HG02571 (cell line): ENCODE measurements at regions not wholly inside any gene's neighbourhood (a gene's known extent, or its start where the extent isn't known, plus 50 kb on each side); places are given as distances from the start of the nearest gene placed in this dataset.

Experiments
- ATAC-seq: cut with Tn5 transposase; IDR thresholded peaks from one replicate; pipeline ENCODE4 v1.9.1; 2021; ENCODE audit warnings: mild to moderate bottlenecking, moderate library complexity; ENCODE audit not compliant: unreplicated experiment

DNA sequence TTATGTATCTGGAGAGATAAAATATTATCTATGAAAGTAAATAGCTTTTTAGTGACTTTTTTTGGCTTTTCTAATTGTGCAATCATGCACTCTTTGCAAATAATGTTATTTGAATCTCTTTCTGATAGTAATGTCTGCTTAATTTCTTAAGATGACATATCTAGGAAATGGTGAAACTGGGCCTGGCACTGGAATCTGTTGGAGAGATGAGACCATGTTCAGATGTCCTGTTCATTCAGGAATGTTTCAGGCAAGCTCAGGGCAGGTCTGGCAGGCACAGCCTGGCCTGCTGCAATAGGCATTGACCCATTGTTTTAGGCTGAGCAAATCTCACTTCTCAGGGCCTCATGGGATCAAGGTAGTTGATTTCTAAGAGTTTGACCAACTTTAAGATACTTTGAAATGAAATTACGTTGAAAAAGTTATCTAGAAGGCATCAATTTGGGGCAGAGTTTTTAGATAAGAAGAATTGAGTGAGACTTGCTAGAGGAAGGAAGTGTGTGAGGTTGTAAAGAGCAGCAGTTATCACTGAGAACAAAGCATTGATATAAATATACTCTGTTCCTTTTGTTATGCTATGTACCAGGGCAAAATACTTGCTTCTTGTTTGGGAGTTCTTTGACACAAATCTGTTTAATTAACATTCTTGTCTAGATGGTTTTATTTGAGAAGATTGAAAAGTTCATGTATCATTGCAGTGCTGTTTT, 133.0 kb upstream of the LEF1 start:
- ATAC-seq = no peak

DNA sequence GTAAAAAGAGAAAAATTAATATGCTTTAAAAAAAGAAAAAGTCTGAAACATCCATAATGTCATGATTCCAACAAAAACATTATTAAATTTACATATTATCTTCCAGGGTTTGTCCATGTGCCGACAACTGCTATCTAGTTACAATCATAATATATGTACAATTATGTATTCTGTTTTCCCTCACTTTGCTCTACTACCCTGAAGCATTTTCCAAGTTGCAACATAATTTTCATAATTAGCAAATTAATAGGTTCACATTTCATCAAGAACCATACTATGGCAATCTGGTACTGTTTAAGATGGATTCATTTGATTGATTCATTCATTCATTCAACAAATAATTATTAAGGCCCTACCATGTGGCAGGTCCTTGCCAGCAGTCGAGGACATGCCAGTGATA, 128.9 kb upstream of the LEF1 start:
- no peak for ATAC-seq

DNA sequence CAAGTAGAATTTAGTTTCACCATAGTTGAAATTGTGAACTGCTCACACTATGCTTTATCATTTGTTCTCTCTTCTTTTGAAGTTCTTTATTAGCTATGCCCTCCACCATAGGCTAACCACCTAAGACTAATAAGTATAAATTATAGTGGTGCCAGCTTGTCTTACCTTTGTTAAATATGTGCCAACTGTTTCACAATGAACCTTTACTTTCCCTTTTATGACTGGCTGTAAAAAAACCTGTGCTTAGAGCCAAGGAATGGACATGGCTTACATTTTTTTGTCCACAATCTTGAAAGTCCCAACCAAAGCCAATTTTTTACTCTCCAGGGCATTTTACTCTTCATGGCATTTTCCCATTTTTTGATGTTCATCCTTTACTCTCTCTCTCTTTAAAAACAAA, 123.5 kb upstream of the LEF1 start:
- ATAC-seq = no peak

DNA sequence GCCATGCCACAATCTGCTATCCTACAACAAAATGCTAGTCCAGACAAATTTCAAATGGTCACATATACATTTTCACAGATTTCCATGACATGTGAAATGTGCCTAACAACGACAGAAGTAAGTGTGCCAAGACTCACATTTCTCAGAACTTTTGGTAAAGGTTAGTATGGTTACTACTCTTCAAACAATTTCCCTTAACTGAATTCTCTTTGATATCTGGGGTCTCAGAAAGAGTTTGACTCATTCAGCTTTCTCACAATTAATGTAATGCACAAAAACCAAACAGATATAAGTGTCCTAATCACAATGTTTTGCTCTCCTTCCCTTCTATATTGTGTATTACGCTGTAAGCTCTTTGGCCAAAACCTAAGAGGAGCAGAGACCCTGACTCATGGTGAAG, 122.4 kb upstream of the LEF1 start:
- ATAC-seq = no peak

DNA sequence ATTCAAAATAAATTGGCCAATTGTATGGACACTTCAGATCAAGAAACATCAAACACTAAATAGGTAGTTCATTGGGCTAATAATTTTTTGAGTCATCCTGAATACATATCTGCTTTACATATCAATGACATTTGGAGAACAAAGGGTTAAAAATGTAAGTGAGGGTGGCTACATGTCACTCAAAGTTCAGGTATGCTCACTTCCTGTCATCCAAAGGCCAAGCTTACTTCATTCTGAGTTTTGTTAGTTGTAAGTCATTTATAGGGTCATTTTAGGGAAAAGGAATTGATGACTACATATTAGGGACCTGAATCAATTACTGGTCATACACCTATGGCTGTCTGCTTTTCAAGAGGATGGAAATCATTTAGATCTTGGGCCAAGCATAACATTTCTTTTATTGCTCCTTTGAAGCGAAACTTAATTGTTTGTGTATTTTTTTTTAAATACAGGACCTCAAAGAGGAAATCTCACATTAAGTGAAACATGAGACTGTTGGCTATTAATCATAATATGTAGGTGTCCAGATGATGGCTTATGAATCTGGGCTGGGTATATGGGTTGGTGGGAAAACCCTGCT, 119.2 kb upstream of the LEF1 start:
- no peak for ATAC-seq

DNA sequence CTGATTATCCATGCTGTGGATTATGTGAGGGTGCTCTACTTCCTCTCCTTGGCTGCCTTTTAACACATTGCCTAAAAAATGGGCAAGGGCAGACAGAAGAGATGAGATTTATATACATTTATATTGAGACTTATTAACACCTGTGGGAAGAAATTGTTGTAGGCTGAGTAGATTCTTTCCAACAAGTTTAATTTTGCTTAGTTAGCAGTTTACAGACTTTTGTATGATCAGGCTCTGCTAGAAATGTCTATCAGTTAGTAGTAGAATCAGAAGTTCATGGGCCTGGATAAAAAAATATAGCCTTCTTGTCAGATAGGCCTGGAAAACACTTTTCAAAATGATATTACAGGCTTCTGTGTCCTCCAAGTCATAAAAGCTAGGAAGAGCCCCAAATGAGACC, 111.3 kb upstream of the LEF1 start:
- no peak for ATAC-seq

DNA sequence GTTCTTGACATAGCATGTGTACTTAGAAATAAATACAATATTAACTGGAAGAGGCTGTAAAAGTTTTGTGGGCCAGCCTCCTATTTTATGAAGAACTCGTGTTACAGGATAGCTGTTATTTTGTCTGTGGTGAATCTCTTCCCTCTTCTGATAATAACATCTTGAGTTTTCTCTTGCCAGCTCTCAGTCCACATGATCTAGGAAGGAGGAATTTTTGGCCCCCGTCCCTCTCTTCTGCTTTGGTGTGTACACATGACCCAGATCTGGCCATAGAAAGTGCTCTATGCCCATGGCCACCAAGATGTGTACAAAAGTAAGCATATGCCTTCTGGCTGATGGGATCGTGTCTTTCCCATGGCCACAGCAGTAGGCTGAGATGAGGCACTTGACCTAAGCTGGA, 108.0 kb upstream of the LEF1 start:
- no peak for ATAC-seq

DNA sequence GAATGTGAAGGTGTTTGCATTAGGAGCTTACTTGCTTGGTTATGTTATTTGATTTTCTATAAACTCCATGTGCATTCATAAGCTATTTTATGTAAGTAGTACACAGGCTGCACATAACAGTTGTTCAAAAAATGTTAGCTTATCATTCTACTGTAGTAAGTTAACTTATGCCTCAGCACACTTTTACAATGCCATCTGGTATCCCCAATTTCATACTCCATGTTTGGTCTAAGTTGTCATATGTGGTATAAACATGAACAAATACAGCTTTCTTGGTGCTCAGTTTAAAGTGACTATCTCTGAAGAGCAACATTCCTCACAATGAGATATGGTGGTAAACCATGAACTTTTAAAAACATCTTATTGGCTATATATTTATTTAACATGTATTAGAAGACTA, 104.3 kb upstream of the LEF1 start:
- no peak for ATAC-seq

DNA sequence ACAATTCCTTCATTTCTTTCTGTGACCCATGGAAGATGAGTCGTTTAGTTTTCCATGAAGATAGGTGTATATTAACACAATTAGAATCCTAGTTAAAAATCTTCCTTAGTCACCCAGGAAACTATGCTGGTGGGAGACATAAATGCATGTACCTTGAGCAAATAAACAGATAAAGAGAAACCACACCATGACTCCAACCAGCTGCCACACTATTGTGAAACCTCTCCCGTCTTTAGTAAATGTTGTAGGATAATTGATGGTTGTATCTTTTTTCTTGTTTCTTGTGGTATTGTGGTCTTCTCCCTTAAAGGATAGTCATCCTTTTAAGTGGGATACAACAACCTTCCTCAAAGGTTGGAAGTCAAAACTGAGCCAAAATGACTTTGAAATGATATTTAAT, 103.8 kb upstream of the LEF1 start:
- no peak for ATAC-seq

DNA sequence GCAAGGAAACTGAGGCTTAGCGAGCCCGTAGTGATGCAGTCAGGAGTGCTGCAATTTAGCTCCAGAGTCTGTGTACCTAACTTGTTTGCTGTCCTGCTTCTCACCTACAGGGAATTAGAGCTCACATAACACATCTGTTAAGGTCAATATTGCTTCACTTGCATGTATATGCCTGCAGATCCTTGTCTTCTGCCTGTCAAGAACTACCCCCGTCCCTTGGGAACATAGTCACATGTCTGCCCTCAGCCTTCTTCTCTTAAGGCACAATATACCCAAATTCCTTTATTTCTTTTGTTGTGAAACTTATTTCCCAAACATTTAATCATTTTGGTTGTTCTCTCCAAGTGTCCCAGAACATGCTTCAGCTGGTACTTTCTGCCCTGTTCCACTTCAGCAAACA, 103.3 kb upstream of the LEF1 start:
- no peak for ATAC-seq

DNA sequence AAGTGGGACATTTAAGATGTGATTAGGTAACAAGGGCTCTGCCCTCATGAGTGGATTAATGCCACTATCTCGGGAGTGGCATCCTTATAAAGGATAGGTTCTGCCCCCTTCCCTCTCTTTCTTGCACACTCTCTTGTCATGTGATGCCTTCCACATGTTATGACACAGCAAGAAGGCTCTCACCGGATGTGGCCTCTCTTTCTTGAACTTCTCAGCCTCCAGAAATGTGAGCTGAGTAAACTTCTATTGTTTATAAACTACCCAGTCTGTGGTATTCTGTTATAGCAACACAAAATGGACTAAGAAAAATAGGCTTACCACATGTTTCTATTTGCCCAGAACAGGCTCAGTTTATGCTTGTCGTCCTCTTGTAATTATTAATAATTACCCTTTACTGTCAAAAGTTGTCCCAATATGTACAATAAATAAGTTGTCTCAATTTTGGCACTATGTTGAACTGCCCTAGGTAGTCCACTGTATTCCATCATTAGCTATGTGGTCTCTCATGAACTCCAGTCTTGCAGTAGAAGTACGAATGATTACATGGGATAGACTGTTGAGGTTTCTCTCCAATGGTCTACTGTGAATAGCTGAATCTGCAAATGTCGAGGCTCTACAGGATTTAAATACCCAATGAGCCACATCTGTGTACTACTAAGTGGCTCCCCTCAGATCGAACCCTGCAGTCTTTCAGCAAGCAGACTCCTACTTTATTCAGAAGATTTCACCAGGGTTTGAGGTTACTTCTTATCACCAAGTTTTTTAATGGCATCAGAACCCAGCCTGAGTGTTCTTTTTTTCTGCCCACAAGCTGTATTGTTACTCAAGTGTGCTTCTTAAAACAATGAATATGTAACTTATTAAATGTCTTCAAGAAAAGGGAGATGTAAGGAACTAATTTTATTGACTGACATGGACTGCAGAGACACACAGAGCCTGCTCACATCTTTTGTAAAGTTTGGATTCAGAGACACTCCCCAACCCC, 102.0 kb upstream of the LEF1 start:
- no peak for ATAC-seq

DNA sequence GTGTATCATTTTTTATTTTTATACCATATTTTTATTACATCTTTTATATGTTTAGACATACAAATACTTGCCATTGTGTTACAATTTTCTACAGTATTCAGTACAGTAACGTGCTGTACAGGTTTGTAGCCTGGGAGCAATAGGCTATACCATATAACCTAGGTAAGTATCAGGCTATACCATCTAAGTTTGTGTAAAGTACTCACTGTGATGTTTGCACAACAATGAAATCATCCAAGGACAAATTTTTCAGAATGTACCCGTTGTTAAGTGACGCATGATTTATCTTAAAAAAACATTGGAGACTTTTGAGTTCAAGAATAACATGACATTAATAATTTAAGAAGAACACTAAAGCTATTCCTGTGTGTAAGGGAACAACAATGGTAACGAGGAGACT, 96.0 kb upstream of the LEF1 start:
- ATAC-seq = no peak

DNA sequence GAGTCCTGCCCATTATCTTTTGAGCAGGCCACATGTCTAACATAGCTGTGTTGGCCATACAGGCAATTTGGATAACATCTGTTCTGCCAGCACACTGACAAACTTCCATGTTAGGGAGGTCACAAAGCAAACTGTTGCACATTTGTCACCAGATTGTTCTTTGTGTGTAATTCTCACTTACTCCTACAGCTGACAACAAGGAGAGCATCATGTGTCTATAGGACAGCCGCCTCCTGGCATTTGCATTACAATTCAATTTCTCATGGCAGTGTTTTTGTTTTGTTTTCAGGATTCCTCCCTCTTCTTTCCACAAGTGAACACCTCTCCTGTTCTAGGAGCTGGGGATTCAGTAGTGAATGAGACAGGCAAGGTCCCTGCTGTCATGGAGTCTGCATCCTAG, 94.3 kb upstream of the LEF1 start:
- no peak for ATAC-seq

DNA sequence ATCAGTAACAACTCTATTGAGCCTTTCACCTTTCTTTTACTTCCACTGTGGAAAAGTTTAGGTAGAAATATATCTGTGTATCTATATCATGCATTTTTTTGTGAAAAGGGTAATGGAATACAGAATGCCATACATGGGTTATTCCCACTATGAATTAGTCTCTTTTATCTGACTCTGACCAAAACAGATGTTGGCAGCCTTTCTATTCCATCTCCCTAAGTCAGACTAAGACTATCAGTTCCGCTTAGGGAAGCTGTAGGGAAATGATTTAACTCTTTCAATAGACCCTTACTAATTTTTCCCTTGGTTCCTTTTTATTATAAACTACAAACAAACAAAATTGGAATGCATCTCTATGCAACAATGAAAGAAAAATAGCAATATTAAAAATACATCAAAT, 92.3 kb upstream of the LEF1 start:
- ATAC-seq = no peak

DNA sequence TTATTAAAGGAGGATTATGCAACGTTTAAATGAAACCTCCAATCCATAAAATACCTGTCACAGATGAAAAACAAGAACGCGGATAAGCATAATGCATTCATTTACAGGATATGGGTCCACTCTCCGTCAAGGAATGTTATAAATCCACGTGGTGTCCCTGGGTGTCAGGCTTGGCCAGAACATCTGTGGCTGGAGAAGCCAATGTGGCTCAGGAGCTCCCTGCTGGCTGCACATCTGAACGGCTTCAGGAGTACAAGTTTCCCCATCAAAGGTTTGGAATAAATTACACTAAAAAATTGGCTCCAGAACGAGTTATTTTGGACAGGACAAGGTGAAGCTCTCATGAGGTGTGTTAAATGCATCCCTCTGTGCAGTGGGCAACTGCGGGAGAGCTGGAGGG, 87.8 kb upstream of the LEF1 start:
- no peak for ATAC-seq

DNA sequence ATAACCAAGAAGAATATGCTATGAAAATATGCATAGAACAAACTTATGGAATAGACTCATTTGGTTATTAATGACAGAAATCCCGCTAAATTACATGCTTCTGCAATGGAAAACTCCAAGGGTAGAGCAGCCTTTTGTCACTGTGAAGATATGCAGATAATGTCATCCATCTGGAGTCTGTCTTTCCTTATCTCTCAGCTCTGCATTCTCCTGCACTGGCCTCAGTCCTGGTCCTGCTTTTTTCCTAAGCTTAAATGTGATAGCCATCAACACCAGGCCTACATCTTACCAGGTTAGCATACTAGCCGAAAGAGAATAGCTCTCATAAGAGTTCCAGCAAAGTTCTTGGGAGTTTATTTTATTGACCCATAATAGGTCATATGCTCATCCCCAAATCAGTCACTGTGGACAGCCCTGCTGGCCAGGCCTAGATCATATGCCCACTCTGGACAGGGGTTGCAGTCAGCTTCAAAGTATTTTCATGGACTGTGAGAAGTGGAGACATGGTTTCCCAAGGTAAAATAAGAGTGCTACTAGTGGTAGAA, 86.5 kb upstream of the LEF1 start:
- ATAC-seq = no peak

DNA sequence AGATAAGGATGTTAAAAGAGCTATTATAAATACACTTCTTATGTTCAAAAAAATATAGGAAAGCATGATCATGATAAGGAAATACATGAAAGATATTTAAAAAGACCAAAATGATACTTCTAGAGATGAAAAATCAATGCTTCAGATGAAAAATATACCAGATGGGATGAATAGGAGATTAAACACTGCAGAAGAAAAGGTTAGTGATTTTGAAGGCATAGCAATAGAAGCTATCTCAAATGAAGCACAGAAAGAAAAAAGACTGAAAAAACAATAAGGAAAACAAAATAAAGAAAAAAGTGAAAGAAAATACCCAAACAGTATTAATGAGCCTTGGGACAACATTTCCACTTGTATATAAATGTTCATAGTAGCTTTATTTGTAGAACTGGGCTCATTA, 80.7 kb upstream of the LEF1 start:
- ATAC-seq = no peak

DNA sequence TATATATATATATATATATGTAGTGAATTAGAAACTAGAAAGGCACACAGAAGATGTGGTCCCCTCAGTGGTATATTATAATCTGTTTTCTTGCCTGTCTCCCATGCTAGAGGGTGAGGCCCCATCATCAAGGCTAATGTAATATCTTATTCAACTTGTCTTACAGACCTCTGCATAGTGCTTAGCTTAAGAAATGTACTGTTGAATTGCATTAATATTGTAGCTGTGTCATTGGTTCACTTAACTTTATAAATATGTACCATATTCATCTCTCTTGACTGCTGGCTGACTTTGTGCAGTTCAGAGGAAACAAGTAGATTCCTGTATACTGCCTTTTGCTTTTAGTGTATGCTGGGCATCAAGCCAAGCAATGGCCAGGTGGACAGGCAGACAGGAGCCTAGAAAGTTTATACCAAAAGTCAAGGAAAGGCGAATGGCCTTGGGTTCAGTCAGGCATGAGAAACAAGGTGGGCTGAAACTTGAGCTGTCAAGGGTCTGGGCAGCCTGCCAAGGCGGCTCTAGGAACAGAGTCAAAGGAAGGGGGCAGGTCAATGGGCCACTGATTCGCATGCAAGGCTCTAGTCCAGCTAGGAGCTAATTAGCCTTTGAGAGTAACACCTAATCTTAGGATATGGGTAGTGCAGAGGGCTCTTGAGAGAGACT, 78.8 kb upstream of the LEF1 start:
- ATAC-seq = no peak

DNA sequence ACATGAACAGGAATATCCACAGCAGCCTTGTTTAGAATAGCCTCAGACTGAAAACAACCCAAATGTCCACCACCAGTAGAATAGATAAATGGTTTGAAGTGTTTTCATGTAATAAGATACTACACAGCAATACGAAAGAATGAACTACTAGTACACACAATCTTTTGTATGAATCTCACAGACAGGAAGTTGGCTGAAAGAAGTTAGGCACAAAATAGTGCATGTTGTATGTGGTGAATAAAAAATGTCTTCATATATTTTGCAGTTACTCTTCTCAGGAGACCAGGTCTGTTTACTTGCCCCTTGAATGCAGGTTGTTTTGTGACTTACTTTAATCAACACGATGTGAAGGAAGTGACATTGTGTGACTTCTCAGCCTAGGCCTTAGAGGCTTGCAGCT, 75.9 kb upstream of the LEF1 start:
- ATAC-seq = no peak

DNA sequence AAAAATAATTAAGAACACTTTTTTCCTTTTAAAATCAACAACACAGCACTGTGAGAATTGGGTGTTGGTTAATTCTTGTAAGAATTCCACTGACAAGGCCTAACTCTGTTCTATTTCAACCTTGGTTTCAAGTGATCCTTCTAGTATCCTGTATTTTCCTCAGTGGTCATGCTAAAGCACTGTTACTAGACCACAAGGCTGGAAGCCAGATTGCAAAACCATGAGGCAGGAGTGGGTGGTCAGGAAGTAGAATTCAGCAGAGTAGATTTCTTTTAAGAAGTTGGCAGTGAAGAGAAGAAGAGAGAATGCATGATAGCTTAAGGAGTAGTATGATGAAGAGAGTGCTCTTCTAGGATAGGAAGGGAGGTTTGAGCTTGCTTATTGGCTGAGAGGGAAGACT, 71.6 kb upstream of the LEF1 start:
- no peak for ATAC-seq

DNA sequence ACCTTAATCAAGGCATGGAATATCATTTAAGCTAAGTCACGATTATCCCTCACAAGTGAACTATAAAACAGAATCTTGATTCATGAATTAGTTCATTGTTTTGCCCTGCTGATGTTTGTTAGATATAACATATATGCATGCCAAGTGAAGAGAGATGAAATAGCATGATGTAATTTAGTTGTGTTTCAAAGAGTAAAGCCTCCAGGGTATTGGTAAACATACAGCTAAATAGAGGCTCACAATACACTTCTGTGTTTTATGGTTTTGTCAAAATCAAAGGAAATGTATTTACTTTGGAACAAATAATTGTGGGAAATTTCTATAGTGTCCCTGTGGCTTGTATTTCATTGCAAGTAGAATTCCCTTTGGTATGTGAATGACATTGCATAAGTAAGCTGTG, 69.0 kb upstream of the LEF1 start:
- no peak for ATAC-seq
